ENCODE measurements at regions not wholly inside any gene's neighbourhood (a gene's known extent, or its start where the extent isn't known, plus 50 kb on each side); places are given as distances from the start of the nearest gene placed in this dataset.

DNA sequence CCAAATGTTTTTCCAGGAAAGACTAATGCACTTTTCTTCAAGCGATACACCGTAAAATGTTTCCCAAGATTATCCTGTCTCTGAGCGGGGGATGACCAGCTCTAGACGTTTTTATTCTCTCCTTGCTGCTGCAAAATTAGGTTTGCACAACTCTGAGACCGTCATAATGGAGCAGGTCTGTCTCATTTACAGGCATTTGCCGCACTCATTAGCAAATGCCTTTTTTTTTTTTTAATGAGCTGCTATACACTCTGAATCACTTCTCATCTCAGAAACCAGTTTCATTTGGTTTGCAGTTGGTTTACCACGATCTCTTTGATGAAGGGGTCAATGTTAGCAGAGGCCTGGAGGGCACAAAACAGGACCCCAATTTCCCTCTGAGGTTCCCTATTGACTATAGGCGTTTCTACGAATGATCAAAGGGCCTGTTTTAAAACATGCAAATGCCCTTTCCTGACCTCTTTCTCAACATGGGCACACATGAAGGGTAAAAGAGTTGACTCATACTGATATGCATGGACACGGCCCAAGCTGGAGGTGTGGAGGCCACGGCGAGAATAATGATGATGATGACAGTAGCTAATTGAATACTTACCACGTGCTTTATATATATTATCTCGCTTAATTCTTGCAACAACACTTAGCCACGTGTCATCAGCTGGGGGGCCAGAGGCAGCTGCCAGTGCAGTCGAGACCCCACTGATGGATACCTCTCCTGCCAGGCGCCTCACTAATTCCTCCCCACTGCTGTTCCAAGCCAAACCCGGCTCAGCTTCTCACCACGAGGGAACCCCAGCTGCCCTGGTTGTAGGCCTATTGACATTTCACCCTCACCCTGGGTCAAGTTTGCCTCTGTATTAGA lies 89.9 kb upstream of the PTCH1 start:
- TF ChIP-seq, protein P1, sequence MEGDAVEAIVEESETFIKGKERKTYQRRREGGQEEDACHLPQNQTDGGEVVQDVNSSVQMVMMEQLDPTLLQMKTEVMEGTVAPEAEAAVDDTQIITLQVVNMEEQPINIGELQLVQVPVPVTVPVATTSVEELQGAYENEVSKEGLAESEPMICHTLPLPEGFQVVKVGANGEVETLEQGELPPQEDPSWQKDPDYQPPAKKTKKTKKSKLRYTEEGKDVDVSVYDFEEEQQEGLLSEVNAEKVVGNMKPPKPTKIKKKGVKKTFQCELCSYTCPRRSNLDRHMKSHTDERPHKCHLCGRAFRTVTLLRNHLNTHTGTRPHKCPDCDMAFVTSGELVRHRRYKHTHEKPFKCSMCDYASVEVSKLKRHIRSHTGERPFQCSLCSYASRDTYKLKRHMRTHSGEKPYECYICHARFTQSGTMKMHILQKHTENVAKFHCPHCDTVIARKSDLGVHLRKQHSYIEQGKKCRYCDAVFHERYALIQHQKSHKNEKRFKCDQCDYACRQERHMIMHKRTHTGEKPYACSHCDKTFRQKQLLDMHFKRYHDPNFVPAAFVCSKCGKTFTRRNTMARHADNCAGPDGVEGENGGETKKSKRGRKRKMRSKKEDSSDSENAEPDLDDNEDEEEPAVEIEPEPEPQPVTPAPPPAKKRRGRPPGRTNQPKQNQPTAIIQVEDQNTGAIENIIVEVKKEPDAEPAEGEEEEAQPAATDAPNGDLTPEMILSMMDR (IDR thresholded peaks at IDR 0.05) = no peak
- no peak for TF ChIP-seq POLR2A (IDR thresholded peaks at IDR 0.05)
- TF ChIP-seq EP300 (IDR thresholded peaks at IDR 0.05) = no peak
